HG03064 (cell line): ENCODE measurements at regions not wholly inside any gene's neighbourhood (a gene's known extent, or its start where the extent isn't known, plus 50 kb on each side); places are given as distances from the start of the nearest gene placed in this dataset.
"Not testable (repeated sequence)": the region's sequence is repeated elsewhere in the genome, so short reads cannot be mapped to it uniquely, and the experiment has no call there.

Source experiments
- ATAC-seq: cut with Tn5 transposase; IDR thresholded peaks from one replicate; pipeline ENCODE4 v1.9.1; 2021; ENCODE audit warnings: low read depth; ENCODE audit not compliant: unreplicated experiment

DNA sequence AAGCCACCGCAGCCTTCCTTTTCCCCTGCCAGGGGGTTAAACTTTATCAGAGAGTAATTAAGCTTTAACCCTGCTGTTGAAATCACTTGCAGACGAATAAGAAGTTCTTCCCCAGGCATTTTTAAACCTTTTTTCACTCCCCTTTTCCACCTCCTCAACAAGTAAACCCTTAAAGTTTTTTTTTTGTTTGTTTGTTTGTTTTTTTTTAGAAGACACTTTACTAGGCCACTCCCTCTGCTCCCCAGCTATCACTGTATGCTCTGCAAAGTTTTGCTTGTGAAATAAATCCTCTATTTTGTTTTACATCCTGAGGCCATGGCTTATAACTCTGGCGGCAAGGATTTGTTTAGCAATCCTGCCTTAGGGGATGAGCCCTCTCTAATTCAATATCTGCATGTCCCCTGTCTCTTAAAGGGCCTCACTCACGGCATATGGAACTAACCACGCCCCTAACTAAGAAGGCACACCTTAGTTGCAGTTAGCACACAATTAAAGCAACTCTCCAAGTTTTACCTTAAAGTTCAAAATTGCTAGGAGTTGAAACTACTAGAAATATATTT, 1354.7 kb upstream of the LRRTM3 start:
- ATAC-seq, result no peak

GRCh38 chr10:65581426-65582026, 1344.3 kb upstream of the LRRTM3 start:
- no peak for ATAC-seq

- no peak for ATAC-seq
Observed at GRCh38 chr10:65602182-65602865, 1323.5 kb upstream of the LRRTM3 start.

DNA sequence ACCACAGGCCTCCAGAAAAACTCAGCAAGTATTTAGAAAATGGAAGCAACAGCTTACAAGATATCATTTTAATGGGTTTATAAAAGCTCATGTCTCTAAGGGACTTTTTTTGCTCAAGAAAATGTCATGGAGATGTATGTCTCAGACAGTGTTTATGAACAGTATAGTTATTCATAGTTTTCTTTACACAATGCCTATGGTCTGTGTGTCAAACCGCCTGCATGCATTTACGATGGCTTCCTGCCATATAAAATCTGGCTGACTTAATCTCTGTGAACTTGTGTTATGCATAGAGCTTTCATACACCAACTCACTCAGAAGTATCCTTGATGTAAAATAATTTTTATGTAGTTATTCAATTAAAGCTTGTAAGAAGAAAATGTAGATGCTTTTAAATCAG, 1314.2 kb upstream of the LRRTM3 start:
- no peak for ATAC-seq

DNA sequence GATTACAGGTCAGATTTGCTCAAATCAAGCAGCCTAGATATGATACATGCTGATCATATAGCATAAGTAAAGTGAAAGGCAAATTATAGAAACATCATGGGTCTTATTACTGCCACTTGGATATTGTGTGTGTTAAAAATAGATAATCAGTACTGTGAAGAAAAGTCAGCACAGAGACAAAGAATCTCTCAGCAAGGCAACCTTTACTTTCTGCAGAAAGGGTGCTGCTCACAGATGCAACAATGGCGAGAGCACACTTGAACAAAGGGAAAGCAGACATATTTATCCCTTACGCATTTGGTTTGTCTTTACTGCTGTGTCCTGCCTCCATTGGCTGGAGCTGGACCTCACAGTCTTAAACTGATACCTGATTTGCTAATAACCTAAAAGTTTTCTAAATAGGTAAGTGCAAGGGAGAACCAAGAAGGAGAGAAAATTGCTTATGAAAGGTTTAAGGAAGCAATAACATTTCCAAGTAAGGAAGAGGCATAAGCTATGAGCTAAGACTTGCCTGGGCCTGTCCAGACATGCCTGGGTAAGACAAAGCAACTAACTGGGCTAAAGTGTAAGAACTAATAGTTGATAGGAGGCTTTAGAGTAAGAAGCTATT, 1310.8 kb upstream of the LRRTM3 start:
- no peak for ATAC-seq

DNA sequence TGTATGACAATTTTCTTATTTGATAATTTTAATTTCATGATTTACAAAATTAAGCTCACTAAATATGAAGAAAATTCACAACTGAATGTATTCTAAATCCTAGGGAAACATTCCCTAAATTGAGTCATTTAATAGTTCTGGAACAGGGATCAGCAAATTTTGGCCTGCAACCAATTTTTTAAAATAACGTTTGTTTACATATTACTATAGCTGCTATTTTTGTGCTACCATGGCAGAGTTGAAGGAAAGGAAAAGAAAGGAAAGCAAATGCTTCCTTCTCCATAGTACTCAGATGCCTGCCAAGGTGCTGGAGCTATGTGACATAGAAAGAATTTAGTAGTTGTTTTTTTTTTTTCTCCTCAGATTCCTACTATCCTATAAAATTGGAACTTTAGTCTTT, 1307.7 kb upstream of the LRRTM3 start:
- no peak for ATAC-seq

- no peak for ATAC-seq
Observed at GRCh38 chr10:65620404-65621048, 1305.3 kb upstream of the LRRTM3 start.

DNA sequence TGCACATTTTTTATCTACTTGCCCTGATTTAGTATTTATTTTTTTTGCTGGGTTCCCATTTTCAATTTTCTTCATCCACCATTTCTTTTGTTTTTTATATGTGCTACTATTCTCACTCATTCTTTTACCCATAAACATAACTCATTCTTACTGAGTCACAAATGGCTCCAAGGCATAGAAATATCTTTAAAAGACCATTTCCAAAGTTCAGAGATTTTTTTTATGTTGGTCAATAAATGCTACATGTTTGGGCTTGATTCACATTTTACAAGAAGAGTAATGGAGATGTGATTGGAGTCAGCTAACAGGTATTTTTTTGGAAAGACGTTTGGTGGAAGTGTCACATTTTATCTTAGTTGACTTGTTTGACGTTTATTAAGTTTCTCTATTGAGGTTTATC, 1303.2 kb upstream of the LRRTM3 start:
- ATAC-seq, result no peak

GRCh38 chr10:65628493-65629139, 1297.2 kb upstream of the LRRTM3 start:
- no peak for ATAC-seq

GRCh38 chr10:65660006-65660405, 1265.8 kb upstream of the LRRTM3 start:
- ATAC-seq, result no peak

DNA sequence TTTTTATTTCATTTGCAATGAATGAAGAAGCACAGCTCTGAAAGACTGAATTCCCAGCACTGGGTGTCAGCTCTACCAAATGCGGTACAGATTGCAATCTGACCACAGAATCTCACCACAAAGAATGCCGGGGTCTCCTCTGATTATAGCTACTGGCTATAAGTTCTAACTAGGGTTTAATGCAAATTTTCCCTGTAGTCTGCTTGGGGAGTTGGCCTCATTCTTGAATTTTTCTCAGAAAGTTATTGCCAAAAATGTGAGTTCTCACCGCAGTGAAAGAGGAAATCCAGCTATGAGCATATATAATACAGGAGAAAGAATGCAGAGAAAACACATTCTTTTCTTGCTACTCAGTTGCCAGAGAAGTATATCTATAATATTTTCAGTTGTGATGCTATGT, 1255.7 kb upstream of the LRRTM3 start:
- no peak for ATAC-seq

GRCh38 chr10:65670596-65670995, 1255.2 kb upstream of the LRRTM3 start:
- ATAC-seq, result not testable (repeated sequence)

DNA sequence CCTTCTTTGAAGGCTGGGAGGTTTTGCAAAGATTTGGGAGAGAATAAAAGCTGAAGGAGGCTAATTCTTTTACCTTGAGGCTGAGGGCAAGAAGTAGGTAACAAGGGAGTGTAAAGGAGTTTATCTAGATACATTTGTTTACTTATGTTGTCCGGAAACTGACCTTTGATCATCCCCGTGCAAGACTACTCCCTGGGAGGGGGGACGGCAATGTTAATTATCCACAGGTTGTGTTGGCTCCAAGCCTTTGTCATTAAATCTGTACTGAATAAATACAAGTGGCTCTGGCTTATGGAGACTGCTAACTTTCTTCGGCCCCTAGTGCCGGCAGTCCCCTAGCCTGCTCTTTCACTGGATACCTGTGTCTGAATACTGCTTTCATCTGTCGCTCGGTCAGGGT, 1250.6 kb upstream of the LRRTM3 start:
- ATAC-seq, result no peak

- ATAC-seq, result no peak
Observed at GRCh38 chr10:65684896-65685295, 1240.9 kb upstream of the LRRTM3 start.

DNA sequence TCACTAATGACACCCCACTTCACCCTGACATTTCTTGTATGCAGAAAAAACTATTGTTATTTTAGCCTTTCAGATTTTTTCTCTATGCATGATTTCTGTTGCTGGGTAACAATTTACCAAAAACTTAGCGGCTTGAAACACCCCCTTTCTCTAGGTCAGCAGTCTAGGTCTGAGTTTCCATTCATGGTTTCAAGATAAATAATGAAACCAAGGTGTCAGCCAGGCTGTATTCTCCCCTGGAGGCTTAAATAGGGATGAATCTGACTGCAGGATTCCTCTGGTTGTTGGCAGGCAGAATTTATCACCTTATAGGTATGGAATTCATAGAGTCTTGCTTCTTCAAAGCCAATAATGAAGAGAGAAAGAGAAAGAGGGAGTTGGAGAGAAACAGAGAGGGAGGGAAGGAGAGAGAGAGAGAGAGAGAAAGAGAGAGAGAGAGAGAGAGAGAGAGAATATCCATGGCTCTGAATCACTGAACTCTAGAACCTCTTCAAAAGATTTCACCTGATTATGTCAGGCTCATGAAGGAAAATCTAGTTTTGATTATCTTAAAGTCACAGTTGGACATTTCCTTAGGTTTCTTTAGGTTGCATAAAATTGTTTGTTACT, 1224.6 kb upstream of the LRRTM3 start:
- no peak for ATAC-seq

DNA sequence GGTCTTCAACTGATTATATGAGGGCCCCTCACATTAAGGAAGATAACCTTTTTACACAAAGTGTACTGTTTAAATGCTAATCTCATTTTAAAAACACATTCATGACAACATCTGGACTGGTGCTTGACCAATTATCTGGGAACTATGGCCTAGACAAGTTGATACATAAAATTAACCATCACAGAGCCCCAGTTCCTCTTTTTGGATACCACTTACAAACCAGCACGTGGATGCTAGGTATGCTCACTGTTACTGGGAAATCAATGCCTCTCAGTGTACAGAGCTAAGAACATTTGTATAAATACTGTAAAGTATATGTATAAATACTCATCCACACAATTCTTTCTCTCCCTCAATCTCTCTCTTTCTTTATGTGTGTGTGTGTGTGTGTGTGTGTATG, 1217.8 kb upstream of the LRRTM3 start:
- ATAC-seq, result no peak

- no peak for ATAC-seq
Observed at GRCh38 chr10:65710306-65710705, 1215.5 kb upstream of the LRRTM3 start.

GRCh38 chr10:65719790-65720189, 1206.0 kb upstream of the LRRTM3 start:
- ATAC-seq, result no peak

GRCh38 chr10:65720901-65721300, 1204.9 kb upstream of the LRRTM3 start:
- no peak for ATAC-seq

DNA sequence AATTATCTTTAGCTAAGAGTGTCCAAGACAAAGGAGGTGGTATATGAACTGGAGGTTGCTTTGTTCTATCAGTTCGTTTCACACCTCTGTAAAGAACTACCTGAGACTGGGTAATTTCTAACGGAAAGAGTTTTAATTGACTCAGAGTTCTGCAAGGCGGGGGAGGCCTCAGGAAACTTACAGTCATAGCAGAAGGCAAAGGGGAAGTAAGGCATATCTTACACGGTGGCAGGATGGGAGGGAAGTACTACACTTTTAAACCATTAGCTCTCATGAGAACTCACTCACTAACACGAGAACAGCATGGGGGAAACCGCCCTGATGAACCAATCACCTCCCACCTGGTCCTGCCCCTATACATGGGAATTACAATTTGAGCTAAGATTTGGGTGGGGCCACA, 1202.3 kb upstream of the LRRTM3 start:
- no peak for ATAC-seq
